ENCODE measurements at regions not wholly inside any gene's neighbourhood (a gene's known extent, or its start where the extent isn't known, plus 50 kb on each side); places are given as distances from the start of the nearest gene placed in this dataset.

DNA sequence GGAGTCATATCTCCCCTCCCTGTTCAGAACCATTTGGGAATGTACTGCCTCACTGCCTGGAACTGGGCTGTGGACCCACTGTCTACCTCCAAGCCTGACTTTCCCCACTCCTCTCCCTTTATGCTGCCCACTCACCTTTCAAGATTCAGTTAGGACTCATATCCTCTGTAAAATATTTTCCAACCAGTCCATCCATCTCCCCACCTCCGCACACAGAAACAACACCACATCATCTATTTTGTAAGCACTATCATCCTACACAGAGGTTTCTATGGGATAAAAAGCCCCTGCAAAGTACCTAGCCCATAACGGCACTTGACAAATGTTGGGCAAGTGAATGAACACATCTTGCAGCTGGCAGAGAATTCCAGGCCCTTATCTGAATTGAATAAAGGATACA is 250.8 kb downstream of the ANAPC1 start:
- no peak for DNase-seq

DNA sequence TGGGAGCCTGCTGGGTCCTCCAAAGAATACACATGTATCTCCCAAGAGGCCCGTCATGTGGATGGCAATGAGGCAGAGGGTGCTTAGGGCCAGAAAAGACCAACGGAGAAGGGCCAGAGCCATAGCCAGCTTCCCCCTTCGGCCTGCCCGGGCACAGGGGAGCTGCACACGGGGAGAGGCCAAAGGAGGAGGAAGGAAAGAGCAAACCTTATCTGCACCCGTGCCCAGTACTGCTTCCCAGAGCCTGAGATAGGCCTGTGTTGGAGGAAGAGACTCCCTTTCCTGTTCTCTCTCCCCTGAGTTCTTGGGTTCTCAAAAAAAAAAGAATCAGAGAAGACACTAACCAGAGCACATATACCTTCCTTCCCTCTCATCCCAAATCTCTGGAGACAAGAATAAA is 250.3 kb downstream of the ANAPC1 start:
- DNase-seq = no peak

DNA sequence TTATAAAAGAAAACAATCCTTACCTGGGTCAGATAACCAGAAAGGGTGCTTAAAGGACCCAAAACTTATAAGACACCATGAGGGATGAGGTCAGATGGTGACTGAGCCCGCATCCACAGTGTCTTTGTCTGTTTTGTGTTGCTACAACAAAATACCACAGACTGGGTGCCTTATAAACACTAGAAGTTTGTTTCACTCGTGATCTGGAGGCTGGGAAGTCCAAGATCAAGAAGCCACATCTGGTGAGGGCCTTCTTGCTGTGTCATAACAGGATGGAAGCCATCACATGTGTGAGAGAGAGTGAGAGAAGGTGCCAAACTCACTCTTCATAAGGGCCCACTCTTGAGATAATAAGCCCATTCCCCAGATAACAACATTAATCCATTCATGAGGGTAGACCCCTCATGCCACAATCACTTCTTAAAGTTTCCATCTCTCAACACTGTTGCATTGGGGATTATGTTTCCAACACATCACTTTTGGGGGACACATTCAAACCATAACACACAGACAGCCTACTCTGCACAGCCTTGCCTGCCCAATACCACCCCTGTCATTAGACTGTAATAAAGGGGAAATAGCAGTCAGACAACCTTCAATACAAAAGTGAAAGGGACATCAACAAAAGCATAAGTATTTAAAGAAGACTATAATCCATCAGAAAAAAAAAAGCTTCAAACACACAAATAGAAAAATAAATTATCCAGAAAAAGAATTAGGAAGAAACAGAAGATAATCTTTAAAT is 249.8 kb downstream of the ANAPC1 start:
- DNase-seq = no peak

DNA sequence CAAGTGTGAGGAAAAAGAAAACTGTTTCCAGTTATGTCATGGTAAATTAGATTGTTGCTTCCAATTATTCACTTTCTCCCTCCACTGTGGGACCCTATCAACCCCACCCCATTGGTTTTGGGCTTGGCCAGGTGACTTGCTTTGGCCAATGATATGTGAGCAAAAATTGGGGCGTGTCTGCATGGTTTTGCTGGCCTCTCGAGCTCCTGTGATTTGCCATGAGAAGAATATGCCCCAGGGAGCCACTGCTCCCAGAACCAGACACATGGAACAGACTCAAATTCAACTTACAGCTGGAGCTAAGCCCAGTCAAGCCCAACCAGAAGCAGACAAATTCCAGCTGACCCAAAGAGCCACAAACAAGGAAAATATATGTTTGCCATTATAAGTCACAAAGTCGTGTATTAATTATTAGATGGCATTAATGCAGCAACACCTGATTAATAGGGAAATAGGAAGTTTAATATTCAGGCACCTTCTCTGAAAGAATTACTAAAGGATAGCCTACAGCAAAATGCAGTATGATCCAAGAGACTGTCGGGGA is 248.9 kb downstream of the ANAPC1 start:
- no peak for DNase-seq

DNA sequence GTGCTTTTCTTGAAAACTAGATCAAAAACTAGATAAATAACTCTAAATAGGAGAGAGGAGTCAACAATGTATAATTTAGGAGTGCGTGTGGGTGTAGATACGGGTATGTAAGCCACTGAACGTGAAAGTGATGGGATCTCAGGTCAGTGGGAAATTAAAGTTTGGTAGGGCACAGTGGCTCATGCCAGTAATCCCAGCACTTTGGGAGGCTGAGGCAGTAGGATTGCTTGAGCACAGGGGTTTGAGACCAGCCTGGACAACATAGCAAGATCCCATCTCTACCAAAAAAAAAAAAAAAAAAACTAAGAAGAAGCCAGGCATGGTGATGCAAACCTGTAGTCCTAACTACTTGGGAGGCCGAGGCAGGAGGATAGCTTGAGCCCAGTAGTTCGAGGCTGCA is 247.1 kb downstream of the ANAPC1 start:
- DNase-seq = no peak

DNA sequence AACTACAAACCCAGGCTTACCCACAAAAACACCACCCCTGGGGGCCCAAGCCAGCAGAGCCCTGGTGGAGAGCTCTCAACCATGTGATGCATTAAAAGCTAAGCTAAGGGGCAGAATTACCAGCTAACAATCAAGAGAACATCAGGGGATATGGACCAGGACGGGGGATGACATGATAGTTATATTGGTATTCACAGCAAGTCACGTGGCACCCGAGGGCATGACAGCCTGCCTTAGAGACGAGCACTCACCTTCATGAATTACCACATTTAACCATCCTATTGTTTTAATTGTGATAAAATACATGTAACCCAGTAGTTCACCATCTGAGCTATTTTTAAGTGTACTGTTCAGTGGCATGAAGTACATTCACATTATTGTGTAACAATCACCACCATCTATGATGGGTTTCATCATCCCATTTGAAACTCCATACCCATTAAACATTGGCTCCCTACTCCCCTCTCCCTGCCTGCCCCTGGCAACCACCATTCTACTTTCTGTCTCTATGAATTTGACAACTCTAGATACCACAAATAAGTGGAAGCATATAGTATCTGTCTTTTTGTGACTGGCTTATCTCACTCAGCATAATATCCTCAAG is 245.6 kb downstream of the ANAPC1 start:
- no peak for DNase-seq

DNA sequence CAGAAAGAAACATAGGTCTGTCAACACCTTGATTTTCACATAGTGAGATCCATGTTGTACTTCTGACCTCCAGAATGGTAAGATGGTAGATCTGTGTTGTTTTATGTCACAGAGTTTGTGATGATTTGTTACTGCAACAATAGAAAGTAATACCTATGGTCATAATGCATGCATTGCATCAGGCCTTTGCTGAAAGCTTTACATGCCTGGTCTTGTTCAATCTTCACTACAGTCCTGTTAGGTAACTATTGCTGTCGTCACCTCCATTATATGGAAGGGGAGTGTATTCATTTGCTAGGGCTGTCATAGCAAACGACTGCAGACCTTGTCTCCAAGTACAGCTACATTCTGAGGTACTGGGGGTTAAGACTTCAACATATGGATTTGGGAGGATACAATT is 243.5 kb downstream of the ANAPC1 start:
- DNase-seq = no peak

DNA sequence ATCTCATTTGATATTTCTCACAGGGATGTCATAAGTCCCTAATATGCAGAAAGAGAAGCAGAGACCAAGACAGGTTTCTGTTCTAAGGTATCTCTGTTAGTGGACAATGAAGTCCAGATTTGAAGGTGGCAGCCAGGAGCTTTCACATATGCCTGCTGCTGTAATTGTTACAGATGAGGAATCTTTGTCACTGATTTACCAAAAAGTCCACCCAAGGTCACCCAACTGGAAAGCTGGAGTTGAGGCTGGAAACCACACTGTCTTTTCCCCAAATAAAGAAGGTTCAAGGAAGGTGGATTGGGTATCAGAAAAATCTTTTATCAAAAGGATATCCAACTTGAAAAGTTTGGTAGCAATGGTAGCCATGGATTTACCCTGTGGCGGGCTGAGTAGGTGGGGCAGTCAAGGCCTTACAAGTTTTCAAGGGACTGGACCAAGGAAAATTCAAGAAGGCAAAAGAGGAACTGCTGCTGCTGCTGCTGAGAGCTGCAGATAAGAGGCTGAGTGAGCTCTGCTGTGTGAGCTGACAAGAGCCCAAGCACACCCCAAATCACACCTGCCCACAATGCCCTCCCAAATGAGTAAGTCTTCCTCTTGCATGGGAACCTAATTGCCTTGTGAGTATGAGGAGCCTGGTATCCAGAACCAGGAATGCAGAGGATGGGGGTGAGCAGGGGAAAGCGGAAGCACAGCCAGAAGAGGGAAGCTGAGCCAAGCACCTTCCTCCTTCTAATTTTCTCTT is 241.2 kb downstream of the ANAPC1 start:
- no peak for DNase-seq

DNA sequence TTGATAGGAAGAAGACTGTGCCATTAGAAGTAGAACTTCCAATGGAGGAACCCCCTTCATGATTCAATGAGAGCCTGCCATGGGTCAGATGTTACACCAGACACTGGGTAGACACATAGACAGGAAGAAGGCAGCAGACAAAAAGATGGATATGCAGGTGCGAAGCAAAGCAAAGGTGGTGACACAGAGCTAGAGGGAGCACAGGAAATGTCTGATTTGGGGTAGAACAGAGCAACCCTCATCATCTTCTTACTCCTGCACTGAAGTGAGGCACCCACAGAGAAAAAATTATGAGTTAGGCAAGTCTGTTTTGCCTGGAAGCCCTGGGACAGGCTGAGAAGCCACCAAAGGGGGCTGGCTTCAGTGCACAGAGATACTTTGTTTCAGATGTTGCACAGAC is 240.2 kb downstream of the ANAPC1 start:
- DNase-seq = no peak

DNA sequence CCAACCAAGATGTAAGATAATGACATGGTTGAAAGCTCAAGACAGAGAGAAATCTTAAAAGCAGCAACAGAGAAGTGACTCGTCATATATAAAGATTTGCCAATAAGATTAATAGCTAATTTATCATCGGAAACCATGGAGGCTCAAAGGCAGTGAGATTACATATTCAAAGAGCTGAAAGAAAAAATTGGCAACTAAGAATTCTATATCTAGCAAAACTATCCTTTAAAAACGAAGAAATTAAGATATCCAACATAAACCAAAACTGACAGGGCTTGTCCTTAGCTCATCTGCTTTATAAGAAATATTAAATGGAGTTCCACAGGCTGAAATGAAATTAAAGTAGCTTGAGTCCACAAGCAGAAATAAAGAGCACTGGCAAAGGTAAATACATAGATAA is 236.6 kb downstream of the ANAPC1 start:
- no peak for DNase-seq

DNA sequence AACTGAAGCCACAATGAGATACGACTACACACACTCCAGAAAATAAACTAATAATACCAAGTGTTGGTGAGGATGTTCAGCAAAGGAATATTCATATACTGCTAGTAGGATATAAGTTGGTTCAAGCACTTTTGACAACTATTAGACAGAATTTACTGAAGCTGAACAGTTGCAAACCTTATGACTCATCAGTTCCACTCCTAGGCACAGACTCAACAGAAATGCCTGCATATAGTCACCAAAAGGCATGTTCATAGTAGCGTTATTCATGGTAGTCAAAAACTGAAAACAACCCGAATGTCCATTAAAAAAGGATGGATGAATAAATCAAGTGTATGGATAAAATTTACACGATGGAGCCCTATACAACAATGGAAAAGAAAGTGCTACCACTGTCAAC is 232.0 kb downstream of the ANAPC1 start:
- DNase-seq = no peak

DNA sequence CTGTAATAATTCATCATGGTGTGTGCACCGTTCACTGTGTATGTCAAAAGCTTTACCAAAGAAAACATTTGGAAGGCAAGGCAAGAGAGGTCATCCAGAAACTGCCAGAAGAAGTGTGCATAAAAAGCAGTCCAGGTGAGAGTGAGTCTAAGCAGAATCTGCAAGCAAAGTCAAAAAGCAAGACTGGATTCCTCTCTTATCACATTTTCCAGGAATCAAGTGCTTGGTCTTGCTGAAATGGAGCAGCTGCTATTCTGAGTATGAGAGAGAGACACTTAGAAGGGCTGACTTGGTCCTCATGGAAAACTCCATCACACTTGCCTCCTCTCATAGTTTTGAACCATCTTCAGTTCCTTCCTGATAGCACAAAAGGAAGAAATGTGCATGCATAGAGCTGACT is 231.3 kb downstream of the ANAPC1 start:
- no peak for DNase-seq

DNA sequence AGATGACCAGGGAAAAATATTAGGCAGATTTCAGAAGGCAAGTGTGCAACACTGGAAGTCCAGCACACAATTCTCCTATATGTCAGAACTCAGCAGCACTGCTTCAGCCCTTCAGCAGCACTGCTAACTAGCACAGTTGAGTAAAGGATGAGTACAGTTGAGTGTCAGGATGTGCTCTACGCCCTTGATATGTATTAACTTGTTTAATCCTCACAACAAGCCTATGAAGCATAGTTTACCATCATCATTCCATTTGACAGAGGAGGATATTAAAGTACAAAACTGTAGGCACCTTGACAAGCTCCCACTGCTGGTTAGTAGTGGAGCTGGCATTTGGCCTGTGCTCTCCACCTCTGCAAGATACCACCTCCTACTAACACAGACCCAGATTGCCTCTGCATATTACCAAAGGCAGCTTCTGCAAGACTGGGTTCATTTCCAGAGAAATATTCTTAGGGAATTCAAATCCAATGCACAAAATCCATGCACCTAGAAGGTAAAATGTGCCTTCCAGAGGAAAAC is 230.8 kb downstream of the ANAPC1 start:
- no peak for DNase-seq

DNA sequence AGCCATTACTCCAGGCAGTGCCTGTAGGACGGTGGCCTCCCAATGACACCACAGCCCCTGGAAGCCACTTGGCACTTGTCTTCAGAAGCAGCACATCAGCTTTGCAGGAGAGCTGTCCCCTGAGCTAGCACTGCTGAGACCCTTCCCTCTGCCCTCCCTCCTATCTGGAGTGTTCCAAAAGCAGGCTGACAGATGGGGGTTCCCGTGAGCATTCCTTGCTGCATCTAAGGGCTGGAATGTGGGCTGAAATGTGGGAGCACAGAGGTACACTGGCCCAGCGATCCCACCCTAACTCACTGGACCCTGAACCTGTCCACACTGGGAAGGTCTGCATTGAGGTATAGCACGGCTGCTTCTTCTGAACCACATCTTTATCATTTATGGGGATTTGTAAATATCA is 230.1 kb downstream of the ANAPC1 start:
- no peak for DNase-seq

DNA sequence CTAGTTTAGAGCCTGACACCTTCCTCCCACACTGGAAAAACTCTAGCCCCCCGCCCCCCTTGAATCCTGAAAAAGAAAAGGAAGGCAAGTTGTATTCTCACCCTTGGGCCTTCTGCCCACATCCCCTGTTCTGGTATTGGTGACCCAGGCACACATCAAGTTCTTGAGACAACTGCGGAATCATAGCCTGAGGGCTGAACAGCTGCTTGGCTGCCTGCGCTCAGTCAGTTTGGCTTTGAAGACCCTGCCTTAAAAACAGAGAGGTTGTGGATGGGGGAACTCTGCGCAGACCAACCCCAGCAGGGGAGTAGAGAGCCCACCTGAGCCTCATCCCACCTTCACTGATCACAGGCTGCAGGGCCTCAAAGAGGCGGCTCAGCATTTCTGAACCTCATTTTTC is 229.2 kb downstream of the ANAPC1 start:
- no peak for DNase-seq

DNA sequence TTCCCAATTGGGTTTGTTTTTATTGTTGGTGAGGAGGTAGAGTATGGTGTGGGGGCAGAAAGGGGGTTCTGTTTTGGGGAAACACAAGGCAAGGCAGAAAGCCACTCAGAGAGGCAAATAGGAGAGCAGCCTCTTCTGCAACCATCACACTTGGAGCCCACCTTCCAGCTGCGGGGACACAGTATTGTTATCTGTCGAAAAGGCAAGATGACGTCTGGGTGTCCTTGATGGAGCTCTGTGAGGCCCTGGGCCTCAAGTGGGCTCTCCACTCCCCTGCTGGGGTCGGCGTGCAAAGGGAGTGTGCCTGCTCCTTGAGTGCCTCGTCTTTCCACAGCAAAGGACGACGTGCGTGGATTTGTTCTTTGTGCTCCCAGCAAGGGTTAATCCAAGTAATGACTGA is 227.6 kb downstream of the ANAPC1 start:
- no peak for DNase-seq

DNA sequence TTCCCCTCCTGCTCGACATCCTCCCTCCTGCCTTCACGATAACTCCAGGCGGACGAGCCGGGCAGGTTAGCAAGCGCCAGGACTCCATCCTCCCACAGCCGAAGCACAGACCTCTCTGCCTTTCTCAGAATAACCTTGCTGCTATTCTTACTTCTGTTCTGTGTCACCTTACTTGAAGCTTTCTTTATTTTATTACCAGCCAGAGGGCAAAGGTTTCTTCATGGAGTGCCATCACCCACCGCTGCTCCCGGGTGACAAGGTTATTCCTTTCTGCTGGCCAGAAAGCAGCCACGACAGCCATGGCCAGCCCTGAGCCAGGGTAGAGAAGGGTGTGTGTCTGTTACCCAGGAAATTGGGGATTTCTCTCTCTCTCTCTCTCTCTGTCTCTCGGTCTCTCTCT is 227.1 kb downstream of the ANAPC1 start:
- DNase-seq = no peak

DNA sequence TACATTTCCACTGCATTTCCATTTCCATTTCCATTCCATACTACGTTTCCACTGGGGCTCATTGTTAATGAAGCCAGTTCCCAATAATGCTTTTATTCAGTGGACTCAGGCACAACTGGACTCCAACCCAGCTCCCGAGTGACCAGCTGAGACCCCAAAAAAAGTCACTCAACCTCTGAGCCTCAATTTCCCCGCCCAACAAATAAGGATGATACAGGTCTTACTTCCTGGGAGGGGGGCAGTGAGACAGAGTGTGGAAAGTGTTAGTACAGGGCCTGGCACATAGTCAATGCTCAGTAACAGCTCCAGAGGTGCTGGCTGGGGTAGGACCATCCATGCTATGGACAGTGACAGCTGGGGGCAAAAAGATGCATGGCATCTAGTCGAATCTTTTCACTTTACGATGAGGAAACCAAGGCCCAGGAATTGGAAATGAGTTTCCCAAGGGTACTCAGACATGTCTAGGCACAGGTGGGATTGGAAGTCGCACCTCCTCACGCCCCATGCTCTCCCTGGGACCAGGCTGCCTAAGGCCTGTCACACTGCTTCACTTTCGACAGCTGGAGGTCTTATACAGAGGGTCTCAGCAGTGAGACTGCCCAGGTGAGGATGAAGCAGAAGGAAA is 226.5 kb downstream of the ANAPC1 start:
- no peak for DNase-seq

DNA sequence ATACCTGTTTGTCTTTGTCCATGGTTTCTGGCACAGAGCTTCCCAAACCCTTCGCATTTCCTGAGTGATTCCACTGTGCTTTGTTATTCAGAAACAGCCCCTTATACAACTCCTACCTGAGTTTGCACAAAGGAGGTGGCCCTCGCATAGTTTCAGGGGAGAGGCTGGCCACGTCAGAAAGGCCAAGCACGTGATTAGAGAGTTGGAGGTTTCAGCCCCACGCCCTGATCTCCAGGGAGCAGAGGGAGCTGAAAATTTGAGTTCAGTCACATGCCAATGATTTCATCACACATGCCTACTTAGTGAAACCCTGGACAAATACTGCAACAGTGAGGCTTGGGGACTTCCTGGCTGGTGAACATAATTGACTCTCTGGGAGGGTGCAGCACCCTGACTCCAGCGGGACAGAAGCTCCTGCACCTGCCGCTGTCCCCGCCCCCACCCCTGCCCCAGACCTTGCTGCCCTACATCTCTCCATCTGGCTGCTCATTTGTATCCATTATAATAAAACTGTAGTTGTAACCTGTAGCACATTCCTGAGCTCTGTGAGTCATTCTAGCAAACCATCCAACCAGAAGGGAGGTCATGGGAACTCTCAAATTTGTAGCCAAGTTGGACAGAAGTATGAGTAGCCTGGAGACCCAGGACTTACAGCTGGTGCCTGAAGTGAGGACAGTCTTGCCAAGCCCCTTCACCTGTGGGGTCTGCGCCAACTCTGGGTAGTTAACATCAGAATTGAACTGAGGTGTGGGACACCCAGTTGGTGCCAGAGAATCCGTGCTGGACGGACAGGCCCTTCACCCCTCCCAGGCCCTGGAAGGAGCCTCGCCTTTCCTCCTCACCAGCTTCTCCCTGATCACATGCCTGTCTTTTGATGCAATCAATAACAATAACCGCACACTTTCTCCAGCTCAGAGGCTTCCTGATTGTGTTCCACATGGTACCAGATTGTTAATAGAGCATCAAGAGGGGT is 224.3 kb downstream of the ANAPC1 start:
- DNase-seq = no peak

DNA sequence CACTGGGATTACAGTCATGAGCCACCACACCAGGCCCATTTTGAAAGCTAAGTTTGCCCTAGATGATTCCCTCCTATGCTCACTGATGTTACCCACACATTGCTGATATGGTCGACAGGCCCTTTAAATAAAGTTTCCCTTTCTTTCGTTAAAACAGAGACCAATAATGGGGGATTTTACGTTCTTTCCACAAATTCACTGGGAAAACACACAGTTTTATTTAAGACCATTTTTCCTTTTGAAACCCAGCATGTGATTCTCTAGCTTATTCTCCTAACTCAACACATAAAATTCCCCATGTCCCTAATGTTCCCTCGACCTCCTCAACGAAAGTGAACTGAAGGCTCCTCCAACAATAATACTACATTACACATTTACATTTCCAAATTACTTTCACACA is 223.2 kb downstream of the ANAPC1 start:
- no peak for DNase-seq

DNA sequence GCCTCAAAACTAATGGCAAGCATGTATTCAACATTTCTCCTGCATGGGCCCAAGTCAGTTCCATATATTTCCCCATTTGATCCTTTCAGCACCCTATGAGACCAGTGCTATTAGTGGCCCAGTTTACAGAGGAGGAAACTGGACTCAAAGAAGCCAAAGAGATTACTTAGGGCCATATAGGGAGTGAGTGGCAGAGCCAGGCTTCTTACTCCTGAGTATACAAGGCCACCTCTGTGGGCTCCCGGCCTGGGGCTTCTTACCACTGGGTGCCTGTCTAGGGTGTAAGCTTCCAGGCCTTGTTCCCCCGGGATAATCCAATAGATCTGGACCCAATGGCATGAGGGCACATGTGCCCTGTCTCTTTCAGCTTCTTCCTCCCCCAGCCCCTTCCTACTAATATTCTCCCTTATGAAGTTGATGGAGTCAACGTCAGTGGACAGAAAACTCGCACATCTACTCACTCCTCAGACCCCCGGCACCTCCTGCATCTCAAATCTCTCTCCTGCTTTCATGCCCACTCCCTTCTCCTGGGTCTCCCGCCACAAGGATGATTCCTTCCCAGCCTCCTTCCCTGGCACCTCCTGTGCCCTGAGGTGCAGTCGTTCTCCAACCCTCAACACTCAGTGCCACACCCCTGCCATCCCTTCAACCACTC is 222.6 kb downstream of the ANAPC1 start:
- DNase-seq = no peak
